MCF 10A (cell line): ENCODE measurements at regions not wholly inside any gene's neighbourhood (a gene's known extent, or its start where the extent isn't known, plus 50 kb on each side); places are given as distances from the start of the nearest gene placed in this dataset.
A peak's percentile ranks its signal among the peaks of the same experiment; 100 is the strongest.

ENCODE experiments used
- BruUV-seq: library from RNA; stranded (reverse); fragments of 400-500 nt; replicated peaks from 2 replicates; lab custom pipeline; 2021; lab: Mats Ljungman, UMichigan
- CTCF ChIA-PET: fragments of 300-600 bp; sonication (Branson Sonifier 250); formaldehyde crosslinking; extraction: SDS; loops from one replicate; lab custom pipeline; 2021; ENCODE audit warnings: antibody characterized with exemption, inconsistent platforms; lab: Yijun Ruan, JAX
- POLR2A ChIA-PET: fragments of 300-600, 350-650 bp; sonication (Branson Sonifier 250); formaldehyde crosslinking; extraction: SDS; loops from one replicate; lab custom pipeline; 2020; ENCODE audit warnings: antibody characterized with exemption, inconsistent platforms; lab: Yijun Ruan, JAX
- DNase-seq: peaks from one replicate; pipeline ENCODE4 v3.0.0-alpha.2; 2018; ENCODE audit not compliant: unreplicated experiment
- H3K27ac Mint-ChIP-seq: one replicate; pipeline ENCODE4 v1.8.0; 2022; ENCODE audit warnings: mild to moderate bottlenecking, low read depth, mixed read lengths; ENCODE audit not compliant: unreplicated experiment
- H3K27me3 Mint-ChIP-seq: one replicate; pipeline ENCODE4 v1.8.0; 2022; ENCODE audit warnings: mixed read lengths; ENCODE audit not compliant: insufficient read depth, unreplicated experiment
- H3K36me3 Mint-ChIP-seq: one replicate; pipeline ENCODE4 v1.8.0; 2022; ENCODE audit warnings: mild to moderate bottlenecking, moderate library complexity, mixed read lengths; ENCODE audit not compliant: insufficient read depth, unreplicated experiment
- H3K4me1 Mint-ChIP-seq: one replicate; pipeline ENCODE4 v1.8.0; 2022; ENCODE audit warnings: mixed read lengths; ENCODE audit not compliant: insufficient read depth, unreplicated experiment
- H3K4me3 Mint-ChIP-seq: one replicate; pipeline ENCODE4 v1.8.0; 2022; ENCODE audit warnings: mild to moderate bottlenecking, moderate library complexity, mixed read lengths; ENCODE audit not compliant: unreplicated experiment
- H3K9me3 Mint-ChIP-seq: one replicate; pipeline ENCODE4 v1.8.0; 2022; ENCODE audit warnings: mixed read lengths; ENCODE audit not compliant: unreplicated experiment
- CTCF ChIP-seq: fragments of 200-600 bp; IDR thresholded peaks from one replicate; pipeline ENCODE4 v1.8.0; 2022; ENCODE audit warnings: antibody characterized with exemption, mild to moderate bottlenecking; ENCODE audit not compliant: unreplicated experiment
- intact Hi-C: fragments of 100-400 bp; cut with micrococcal nuclease; formaldehyde crosslinking; loops from 2 replicates; pipeline ENCODE4 v1.14.1; 2022

- POLR2A ChIA-PET = interaction anchor here (1.0 to 1.5 kb wide), 3 partner anchors 17 to 27 kb away, joined by 3 to 4 read pairs (median 4); no protein-coding TSS in a partner anchor
- H3K9me3 Mint-ChIP-seq = no peaks in the 10 kb centered on the region
- H3K4me1 Mint-ChIP-seq = peaks cover 14% of the 10 kb centered on the region
- CTCF ChIA-PET = interaction anchor here (1.2 kb wide), 1 partner anchor 19 kb away, joined by 3 read pairs; no protein-coding TSS in a partner anchor
- intact Hi-C loops = no loop called here
- H3K36me3 Mint-ChIP-seq = no peaks in the 10 kb centered on the region
- no TSS peak for BruUV-seq
- no peak overlapping the region for H3K4me3 Mint-ChIP-seq
- TF ChIP-seq CTCF = no peak
- no peak for DNase-seq
- H3K27me3 Mint-ChIP-seq = no peaks in the 10 kb centered on the region
- no peak overlapping the region for H3K27ac Mint-ChIP-seq
Observed at GRCh38 chr2:85957256-85957655, 68.5 kb upstream of the ST3GAL5 start.

- CTCF ChIA-PET = no interaction called here
- intact Hi-C loops = no loop called here
- H3K36me3 Mint-ChIP-seq = no peaks in the 10 kb centered on the region
- no peak for TF ChIP-seq CTCF
- POLR2A ChIA-PET = interaction anchor here (1.0 to 1.5 kb wide), 3 partner anchors 17 to 26 kb away, joined by 3 to 4 read pairs (median 4); no protein-coding TSS in a partner anchor
- no peak for DNase-seq
- H3K27me3 Mint-ChIP-seq = no peaks in the 10 kb centered on the region
- H3K9me3 Mint-ChIP-seq = no peaks in the 10 kb centered on the region
- peak overlapping the region; percentile 89 for H3K27ac Mint-ChIP-seq
- H3K4me1 Mint-ChIP-seq = peaks cover 14% of the 10 kb centered on the region
- H3K4me3 Mint-ChIP-seq = no peak overlapping the region
- BruUV-seq = no TSS peak
Observed at GRCh38 chr2:85956646-85957039, 67.9 kb upstream of the ST3GAL5 start.

GRCh38 chr2:85954590-85955458, 66.0 kb upstream of the ST3GAL5 start:
- no peak for TF ChIP-seq CTCF
- no TSS peak for BruUV-seq
- H3K4me1 Mint-ChIP-seq = peaks cover 14% of the 10 kb centered on the region
- no peak for DNase-seq
- no peaks in the 10 kb centered on the region for H3K9me3 Mint-ChIP-seq
- H3K36me3 Mint-ChIP-seq = no peaks in the 10 kb centered on the region
- H3K4me3 Mint-ChIP-seq = no peak overlapping the region
- H3K27me3 Mint-ChIP-seq = no peaks in the 10 kb centered on the region
- CTCF ChIA-PET = no interaction called here
- POLR2A ChIA-PET = no interaction called here
- intact Hi-C loops = no loop called here
- no peak overlapping the region for H3K27ac Mint-ChIP-seq

GRCh38 chr2:85954192-85954589, 65.4 kb upstream of the ST3GAL5 start:
- no peak for DNase-seq
- H3K27ac Mint-ChIP-seq = no peak overlapping the region
- no peaks in the 10 kb centered on the region for H3K9me3 Mint-ChIP-seq
- H3K4me3 Mint-ChIP-seq = no peak overlapping the region
- no peaks in the 10 kb centered on the region for H3K27me3 Mint-ChIP-seq
- no peaks in the 10 kb centered on the region for H3K36me3 Mint-ChIP-seq
- peaks cover 14% of the 10 kb centered on the region for H3K4me1 Mint-ChIP-seq
- no peak for TF ChIP-seq CTCF
- POLR2A ChIA-PET = no interaction called here
- BruUV-seq = no TSS peak
- intact Hi-C loops = no loop called here
- CTCF ChIA-PET = no interaction called here
